DMS79 (cell line): ENCODE measurements at regions not wholly inside any gene's neighbourhood (a gene's known extent, or its start where the extent isn't known, plus 50 kb on each side); places are given as distances from the start of the nearest gene placed in this dataset.
A peak's percentile ranks its signal among the peaks of the same experiment; 100 is the strongest.

Experiments used
- DNase-seq: peaks from one replicate; lab custom pipeline; 2025; lab: John Stamatoyannopoulos, UW

DNA sequence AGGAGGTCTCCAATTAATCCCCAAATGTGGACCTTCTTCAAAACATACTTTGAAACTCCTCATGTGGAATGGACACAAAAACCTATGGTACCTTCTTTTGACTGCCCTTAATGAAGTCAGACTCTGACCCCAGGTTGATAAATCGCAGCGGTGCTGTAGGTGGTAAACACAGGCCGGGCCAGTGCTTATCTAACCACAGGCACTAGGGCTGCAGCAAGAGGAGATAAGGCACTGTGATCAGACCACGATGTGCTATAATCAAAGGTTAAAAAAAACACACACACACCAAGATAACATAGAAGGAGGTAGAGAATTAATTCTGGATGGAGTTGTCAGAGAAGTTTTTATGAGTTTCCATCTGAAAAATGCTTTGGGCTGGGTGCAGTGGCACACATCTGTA is 52.3 kb upstream of the SIPA1L2 start:
- no peak for DNase-seq

DNA sequence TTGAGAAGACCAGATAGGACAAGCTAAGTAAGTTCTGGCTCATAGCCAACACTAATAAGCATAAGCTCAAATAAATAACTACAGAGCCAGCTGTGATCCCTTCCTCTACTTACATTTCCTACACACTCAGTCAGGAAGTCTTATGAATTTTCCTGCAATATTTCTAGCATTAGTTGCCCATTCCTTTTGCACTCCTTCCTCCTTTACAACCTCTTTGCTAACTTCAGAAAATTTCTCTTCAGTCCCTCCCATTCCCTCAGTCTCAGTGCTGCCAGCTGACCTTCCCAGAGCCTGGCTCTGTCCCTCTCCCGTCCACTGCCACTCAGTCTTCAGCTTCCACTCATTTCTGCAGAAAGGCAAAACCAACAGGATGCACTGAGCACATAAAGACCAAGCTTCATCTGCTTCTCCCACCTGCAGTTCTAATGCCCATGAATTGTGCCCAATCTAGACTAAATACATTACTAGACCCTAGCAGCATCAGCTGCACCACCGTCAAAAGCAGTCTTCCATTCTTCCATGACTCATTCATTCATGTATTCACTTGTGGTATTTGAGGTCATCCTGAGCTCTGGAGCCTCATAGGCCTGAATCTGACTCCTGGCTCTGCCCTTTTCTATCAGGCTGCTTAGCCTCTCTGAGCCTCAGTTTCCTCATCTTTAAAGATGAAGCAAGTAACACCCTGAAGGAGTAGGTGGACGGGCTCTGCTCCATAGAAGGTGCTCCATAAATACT is 54.6 kb upstream of the SIPA1L2 start:
- no peak for DNase-seq

DNA sequence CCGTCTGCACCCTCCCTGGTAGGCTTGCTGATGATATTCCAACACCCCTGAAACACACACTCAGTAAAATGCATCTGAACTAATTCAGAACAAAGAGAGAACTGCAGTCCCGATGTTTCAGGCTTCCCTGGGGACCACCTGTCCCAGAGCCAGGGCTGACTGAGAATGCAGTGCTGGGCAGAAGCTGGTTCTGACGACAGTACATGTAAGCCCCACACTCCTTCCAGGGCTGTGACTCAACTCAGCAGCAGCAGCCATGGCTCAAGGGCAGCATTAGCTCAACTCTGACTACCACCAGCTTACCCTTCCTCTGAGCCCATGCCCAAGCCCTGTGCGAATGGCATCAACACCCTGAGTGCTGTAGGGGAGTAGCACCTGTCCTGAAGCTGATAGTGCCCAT is 56.4 kb upstream of the SIPA1L2 start:
- no peak for DNase-seq

DNA sequence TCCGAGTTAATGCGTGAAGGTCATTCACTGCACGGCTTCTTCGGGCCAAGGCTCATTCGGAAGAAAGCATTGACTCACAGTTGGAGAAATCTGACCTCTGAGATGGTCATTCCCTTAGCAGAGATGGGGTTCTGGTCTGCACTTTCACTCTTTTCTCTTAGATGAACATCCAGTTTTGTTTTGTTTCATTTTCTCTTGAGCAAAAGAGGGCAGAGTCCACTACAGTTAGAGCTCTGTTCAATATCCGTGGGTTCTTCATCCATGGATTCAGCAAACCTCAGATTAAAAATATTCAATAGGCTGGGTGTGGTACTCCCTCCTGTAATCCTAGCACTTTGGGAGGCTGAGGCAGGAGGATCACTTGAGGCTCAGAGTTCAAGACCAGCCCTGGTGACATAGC is 57.4 kb upstream of the SIPA1L2 start:
- no peak for DNase-seq

DNA sequence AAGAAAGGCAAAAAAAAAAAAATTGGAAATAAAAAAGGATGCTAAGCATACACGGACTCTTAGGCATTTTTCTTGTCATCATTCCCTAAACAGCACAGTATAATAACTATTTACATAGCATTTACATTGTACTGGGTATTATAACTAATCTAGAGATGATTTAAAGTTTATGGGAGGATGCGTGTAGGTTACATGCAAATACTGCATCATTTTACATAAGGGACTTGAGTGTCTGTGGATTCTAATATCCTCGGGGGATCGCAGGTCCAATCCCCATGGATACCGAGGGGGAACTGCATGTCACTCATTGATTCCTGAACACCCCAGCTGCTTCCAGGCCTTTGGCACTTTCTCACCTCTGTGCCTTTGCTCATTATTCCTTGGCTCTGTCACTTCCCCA is 57.8 kb upstream of the SIPA1L2 start:
- DNase-seq = no peak

DNA sequence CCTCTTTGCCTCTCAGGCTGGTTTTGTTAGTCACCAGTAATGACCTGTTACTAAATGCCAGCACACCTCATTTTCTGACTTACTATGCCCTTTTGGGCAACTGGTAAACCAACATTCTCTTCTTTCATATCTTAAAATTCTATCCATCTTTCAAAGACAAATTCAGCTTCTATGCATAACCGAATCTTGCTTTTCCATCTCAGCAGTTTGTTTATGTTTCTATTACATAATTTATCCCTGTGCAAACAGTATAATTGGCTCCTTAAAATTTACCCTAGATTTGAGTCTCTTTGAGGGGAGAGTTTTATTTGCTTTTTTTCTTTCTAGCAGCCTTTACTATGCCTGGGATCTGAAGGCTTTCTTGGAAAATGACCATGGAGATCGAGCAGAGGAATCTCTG is 58.5 kb upstream of the SIPA1L2 start:
- DNase-seq = no peak

DNA sequence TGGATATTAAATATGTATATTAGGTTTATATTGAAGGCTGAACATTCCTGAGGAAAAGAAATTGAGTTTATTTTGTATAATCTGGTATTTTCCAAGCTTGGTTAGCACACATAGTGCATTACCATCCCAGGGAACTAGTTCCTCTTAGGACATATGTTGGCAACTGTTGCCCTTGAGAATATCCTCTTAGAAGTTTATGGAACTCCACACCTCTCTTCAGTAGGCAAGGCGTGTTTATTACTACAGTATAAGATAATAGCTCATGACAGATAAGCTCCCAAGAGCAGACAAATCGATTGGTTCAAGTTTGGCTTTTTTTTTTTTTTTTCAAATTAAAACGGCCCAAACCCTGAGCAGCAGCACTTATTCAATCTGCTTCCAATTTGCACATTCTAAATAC is 59.8 kb upstream of the SIPA1L2 start:
- DNase-seq = no peak

DNA sequence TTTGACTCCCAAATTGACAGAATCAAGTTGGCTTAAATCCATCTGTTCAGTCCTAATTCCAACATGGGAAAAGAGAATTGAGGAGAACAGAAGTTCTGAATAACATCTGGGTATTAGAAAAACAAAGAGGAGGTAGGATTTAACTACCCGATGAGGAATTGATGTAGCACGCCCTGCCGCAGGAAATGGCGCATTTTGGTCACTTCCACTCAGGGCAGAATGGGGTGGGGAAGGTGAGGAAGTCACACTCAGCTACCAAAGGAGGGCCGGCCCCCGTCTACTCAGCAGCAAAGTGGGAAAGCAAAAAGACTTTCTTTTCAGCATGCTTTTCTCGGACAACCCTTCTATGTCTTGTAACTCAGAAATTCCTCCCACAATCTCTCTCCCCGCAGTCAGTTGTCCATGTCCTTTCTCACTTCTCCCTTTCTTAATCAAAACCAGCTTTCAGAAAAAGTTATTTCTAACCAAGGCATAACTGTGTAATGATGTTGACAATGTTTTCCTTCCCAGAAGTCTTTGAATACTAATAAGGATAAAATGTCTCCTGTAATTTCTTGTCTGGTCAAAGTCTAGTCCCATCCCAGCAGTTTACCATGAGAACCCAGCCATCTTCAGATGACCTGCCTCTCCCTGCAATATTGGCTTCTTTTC is 60.5 kb upstream of the SIPA1L2 start:
- no peak for DNase-seq

DNA sequence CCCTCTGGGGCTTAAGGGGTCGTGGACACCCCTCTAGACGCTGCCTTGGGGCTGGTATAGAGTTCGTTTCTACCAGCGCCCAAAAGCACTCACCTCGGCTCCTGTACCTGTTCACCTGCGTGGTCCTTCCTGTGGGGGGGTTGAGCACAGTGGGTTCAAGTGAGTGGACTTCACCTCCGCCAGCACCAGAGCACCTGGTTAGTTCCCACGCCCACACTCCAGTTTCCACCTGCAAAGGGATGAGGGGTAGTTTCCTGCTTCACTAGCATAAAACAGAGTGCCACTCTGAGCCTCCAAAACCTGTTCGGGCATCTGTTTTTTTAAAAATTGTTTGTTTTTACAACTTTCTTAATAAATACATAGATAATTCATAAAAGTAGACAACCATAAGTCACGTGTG is 64.5 kb upstream of the SIPA1L2 start:
- DNase-seq = no peak

DNA sequence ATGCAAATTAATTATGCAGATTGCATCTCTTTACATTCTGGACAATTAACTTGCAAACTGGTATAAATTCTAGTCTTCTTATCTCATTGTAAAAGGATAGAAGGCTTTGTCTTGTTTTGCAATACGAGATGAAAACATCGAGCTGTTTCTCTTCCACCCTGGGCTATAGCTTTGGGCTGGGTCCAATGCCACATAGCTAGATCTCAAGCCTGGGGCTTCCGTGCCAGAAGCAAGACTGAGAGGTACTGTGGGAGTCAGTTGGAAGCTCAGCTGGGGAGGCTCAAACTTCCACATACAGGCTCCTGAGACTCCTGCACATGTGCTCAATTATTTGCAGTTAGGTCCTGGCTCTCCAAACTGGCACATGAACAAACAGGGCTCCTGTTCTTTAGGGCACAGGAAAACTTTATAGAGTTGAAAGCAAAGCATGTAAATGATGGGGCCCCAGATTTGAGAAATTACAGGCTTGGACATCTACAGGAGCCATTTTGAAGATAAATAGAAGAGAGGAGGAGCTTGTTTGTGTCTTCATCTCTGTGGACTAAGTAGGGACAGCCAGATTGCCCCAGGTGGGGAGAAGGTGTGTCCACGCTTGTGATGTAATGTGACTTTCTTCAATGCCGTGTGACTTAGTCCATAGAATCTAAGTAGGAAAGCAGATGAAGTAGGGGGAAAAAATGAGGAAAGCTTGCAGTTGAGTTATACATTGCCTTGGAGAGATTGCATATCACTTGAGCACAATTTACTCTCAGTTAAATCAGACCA is 65.9 kb upstream of the SIPA1L2 start:
- no peak for DNase-seq

DNA sequence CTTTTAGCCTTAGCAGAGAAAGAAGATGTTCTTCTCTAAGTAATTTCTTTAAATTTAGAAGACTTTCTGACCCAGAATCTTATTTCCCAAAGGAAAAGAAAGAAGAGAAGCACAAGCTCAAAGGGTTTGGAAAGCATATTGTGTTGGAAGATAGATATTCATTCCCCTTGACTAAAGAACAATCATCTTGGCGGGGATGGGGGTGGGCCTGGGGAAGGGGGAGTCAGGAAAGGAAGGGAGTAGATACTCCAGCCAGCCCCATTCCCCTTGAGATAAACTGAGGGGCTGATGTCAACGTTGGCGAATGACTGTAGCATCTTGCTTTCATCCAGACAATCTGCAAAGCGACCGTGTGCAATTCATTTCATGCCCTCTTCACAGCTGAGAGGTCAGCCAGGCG is 66.5 kb upstream of the SIPA1L2 start:
- no peak for DNase-seq

DNA sequence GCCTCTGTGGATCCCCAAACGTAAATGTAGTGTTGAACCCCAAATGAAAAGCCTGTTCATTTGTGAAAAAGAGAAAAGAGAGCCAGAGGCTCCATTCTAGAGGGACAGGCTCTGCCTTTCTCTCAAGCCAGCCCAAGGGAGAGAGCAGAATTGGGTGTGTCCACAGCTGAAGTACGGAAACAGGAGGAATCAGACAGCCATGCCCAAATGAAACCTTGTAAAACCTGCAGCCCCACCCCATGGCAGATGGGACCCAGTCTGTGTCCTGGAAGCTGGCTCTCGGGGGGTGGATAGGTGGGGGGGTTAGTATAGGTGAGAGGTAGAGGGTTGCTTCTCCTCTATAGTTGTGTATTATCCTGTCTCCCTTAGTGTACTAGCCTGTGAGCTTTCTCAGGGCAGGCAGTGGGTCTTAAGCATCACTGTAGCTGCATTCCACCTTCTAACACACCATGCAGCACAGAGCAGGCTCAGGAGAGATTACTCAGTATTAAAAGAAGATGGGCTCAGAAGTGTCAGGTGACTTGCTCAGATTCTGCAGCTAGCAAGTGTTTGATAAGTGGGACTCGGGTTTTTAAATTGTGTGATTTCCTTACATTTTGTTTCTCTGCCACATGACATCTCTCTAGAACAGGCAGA is 67.4 kb upstream of the SIPA1L2 start:
- DNase-seq = no peak

DNA sequence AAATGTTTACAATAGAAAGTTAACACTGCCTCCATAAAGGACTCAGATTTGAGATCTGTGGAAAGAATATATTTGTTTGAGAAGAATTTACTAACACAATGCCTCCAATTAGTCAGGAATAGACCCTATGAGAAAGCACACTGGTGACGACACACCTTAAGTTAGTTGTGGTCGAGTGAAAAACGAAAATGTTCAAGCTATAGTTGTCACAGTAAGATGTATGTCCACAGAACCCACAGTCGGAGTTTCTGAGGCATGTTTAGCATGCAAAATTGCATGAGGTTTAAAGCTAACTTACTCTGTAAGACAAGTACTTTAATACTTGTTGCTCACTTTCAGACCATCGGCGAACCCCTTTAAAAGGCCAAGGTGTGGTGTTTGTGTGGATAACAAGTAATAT is 69.9 kb upstream of the SIPA1L2 start:
- no peak for DNase-seq

DNA sequence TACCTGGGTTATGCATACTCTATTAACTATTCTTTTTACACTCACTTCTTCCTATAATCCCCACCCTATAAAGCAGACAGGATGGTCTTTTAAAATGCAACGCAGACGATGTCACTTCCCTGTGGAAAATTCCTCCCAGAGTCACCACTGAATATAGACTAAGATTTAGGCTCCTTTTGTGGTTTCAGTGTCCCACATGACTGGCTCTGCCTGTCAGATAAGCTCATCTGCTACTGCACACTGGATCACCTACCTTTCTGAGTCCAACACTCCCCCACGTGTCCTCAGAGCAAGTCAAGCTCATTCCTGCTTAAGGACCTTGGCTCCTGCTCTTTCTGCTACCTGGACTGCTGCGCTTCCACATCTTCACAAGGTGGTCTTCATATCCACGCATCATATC is 73.0 kb upstream of the SIPA1L2 start:
- no peak for DNase-seq

DNA sequence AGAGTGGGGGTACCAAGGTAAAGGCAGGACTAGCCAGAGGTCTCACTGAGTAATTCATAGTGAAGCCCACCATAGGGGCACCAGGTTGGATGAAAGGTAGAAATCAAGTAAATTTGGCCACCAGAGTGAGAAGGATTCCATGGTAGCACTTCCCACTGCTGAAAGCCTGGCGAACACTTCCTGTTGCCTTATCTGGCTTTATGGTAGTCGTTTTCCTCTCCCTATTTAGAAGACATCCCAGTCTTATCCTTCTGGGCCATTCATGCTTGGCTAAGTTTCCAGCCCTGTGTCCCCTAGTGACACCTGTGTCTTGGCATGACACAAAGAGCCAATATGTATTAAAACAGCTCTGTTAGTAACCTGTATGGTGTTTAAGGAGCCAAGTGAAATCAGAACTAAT is 74.3 kb upstream of the SIPA1L2 start:
- no peak for DNase-seq

DNA sequence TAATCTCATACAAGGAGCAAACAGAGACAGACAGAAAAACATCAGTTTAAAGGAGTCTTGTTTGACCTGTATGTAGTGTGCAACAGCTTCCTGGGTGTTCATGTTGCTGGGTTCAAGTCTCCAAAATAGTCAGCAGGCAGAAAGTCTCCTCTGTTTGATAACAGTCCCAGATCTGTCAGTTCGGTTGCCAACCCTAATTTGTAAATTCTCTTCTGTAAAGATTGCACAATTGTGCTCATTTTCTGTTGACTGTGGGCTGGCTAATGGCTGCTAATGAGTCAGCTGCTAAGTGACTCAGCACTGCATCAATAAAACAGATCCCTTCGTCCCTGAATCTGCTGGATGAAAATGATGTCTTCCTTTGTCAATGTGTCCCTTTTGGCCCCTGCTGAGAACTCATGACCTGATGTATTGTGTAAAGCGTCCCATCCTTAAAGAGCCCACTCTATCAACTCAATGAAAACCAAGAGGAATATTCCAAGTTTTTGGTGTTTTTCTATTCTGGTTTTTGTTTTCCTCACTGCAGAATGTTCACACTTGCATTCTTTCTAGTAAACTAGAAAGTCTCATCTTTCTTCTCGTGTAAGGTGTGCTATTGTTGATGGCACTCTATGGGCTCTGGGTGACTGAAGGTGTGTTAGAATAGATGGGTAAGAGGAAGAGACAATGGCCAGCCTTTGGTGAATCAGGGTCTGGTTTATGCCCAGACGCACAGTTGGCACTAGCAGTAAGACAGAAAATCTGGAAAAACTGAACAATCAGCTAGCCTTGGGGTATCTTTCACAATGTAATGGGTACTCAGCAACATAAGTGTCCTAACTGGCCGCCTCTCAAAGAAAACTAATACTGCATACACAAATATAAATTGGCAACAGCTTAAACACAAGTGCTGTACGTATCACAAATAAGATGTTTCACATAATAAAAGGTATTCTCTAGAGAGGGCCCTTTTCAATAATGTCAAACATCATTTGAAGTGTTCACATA is 75.1 kb upstream of the SIPA1L2 start:
- peak; percentile 70 for DNase-seq

DNA sequence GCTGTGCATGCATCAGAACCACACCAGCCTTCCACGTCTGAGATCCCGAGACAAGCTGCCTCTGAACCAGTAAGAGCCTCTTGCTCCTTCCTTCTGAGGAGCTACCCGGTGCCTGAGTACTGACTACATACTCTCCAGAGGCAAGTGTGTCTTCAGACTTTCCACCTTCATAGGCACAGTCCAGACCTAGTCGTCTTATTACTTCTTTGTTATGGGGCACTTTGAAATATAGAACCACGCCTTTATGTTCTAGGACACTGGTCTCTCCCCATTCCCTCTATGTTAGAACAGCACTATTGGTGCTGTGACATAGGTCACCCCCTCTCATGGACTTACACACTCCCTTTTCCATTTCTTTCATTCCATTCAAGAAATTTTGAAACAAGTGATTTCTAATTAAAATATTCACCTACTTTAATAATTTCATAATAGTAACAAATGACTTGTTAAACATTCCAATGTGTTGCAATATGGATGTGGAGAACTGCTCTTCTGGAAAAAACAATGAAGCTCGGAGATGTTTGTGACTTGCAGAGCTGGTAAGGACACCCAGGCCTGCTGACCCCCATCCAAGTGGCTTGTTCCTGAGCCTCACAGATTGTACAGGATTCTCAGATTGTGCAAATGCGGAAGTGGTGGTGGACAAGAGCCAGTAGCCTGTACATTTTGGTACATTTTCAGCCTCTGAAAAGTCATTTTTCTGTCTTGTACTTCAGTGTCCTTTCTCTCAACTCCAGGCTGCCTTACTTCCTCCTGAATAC is 76.1 kb upstream of the SIPA1L2 start:
- no peak for DNase-seq

DNA sequence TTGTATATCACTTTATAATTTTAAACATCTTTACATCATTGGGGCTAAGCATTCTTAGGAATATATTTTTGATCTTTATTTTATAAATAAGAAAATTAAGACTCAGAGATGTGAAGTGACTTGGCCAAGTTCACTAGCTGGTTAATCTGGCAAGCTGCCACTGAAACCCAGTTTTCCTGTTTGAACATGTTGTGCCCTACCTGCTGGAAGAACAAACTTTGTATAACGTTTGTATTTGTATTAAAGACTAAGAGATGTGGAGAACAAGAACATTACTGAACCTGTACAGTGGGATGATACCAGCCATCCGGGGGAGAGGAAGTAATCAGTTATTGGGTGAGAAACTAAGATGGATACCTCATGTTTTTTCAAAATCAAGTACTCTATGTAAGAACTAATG is 77.2 kb upstream of the SIPA1L2 start:
- no peak for DNase-seq

DNA sequence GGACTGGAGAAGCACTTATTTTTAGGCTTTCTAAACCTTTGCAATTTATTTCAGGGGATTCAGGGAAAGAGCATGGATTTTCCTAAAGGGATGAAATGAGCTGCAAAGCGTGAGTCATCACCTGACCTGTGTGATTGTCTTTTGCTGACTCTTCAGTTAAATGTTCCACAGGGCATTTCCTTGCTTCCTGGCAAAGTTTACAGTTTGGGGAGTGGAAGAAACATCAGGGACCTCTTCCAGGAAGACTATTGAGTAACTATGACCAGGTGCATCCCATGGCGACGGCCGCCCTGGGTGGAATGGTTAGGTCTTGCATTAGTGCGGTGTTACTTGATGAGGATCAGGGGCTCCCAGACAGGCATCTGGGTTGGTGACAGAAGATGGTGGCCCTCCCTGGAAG is 79.5 kb upstream of the SIPA1L2 start:
- DNase-seq = no peak

DNA sequence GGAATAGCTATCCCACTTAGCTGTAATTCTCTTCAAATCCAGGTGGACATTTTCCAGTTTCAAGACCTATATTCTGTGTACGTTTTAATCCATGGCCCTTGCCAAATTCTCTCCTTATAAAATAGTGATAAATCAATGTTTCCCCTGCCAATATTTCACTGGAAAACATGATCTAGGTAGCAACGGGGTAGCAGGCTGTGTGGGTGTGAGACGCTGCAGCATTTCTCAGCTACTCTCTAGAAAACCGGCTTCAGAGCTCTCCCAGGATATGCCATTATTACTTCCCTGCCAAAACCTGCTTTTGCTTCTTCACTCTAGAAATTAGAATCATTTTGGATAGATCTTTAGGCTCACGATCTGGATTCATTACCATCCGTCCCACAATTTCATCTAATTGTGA is 82.1 kb upstream of the SIPA1L2 start:
- DNase-seq = no peak

DNA sequence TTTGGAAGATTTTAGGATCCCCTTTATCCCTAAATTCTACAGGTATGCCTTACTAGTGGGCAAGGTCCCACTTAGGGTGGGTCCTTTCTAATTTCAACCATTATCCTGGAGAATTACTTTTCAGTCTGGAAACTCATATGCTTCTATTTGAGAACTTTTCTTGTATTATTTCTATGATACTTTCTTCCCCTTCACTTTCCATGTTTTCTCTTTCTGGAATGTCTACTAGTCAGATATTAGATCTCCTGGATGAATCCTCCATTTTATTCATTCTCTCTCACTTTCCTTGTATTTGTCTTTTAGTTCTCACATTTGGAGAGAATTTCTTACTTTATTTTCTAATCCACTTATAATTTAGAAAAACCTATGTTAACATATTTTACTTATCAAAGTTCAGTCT is 83.9 kb upstream of the SIPA1L2 start:
- no peak for DNase-seq
